ENCODE measurements at regions not wholly inside any gene's neighbourhood (a gene's known extent, or its start where the extent isn't known, plus 50 kb on each side); places are given as distances from the start of the nearest gene placed in this dataset.
"Not testable (repeated sequence)": the region's sequence is repeated elsewhere in the genome, so short reads cannot be mapped to it uniquely, and the experiment has no call there.

- Mint-ChIP-seq H3K27me3 (no peaks in the 10 kb centered on the region), H3K36me3 (no peaks in the 10 kb centered on the region), H3K4me3 (no peak overlapping the region), H3K4me1 (ENCODE audit: low read depth) (no peaks in the 10 kb centered on the region), H3K9me3 (no peaks in the 10 kb centered on the region), H3K27ac (no peak overlapping the region)
- DNase-seq: no peak
- intact Hi-C loops (cut with micrococcal nuclease): no loop called here
- POLR2A ChIA-PET: no interaction called here
- CTCF ChIA-PET: no interaction called here
Observed at GRCh38 chr21:16205527-16205926, 475.7 kb downstream of the USP25 start.

DNA sequence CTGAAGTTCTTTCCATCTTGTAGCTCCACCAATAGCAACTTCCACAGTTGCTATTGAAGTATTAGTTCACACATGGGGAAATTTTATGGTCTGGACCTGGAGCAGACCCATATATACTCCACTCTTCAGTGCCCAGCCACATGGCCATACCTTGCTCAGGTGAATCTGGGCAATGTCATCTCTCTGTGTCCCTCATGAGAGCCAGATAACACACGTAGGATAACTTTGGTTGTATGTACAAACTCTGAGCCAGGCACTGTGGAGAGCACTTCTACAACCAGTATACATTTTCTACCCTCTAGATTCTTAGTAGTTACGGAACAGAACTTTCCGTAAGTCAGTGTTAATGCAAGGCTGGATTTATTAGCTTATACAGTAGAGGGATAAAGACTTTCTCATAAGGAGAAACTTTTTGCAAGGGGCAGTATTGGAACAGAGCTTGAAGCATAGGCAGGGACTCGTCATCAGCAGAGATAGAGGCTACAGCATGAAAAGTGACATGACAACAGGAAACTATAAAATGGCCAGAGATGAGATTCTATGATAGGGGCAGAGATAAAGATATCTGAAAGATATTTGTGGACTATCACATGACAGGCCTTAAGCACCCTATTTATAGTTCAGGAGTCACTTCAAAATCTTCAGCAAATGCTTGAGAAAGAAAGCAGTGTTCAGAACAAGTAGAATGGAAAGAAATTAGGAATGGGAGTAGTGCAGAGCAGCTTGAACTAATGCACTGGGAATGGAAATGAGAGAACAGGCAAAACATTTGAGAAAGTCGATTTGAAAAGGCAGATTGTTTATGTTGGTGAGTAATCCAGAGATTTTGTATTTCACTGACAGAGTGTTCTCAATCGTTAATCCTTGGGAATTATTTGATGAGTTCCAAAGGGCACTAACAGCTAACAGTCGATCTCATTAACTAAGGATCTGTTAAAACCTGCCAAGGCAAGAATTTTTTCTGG lies 481.8 kb downstream of the USP25 start:
- ChIA-PET POLR2A (no interaction called here), CTCF (no interaction called here)
- H3K4me1 Mint-ChIP-seq (ENCODE audit: low read depth): no peaks in the 10 kb centered on the region
- H3K36me3 Mint-ChIP-seq: no peaks in the 10 kb centered on the region
- H3K4me3 Mint-ChIP-seq: no peak overlapping the region
- no peak overlapping the region for H3K27ac Mint-ChIP-seq
- no peak for DNase-seq
- intact Hi-C loops (cut with micrococcal nuclease): no loop called here
- H3K27me3 Mint-ChIP-seq: no peaks in the 10 kb centered on the region
- no peaks in the 10 kb centered on the region for H3K9me3 Mint-ChIP-seq

GRCh38 chr21:16213518-16213917 lies 483.7 kb downstream of the USP25 start:
- intact Hi-C loops (cut with micrococcal nuclease): no loop called here
- DNase-seq: no peak
- H3K9me3 Mint-ChIP-seq: no peaks in the 10 kb centered on the region
- ChIA-PET CTCF (no interaction called here), POLR2A (no interaction called here)
- H3K36me3 Mint-ChIP-seq: no peaks in the 10 kb centered on the region
- H3K27me3 Mint-ChIP-seq: no peaks in the 10 kb centered on the region
- no peak overlapping the region for H3K4me3 Mint-ChIP-seq
- no peak overlapping the region for H3K27ac Mint-ChIP-seq
- H3K4me1 Mint-ChIP-seq (ENCODE audit: low read depth): no peaks in the 10 kb centered on the region

DNA sequence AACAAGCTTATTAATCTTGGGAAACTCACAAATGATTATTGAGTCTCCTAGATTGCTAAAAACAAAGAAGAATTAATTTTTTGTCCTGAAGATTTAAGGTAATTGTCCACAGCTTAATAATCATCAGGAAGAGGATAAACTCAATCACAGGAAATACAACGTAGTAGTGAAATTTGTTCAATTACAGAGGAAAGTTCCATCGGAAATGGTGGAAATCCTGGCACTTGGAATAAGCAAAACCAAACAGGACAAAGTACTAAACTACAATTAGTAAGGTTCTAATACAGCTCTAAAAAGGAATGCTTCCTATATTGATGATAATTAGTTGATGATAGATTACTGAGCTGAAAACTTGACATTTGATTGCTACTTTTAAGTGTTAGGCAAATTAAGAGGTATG lies 485.4 kb downstream of the USP25 start:
- Mint-ChIP-seq H3K4me3 (no peak overlapping the region), H3K36me3 (no peaks in the 10 kb centered on the region), H3K27ac (no peak overlapping the region), H3K9me3 (no peaks in the 10 kb centered on the region), H3K27me3 (no peaks in the 10 kb centered on the region), H3K4me1 (ENCODE audit: low read depth) (no peaks in the 10 kb centered on the region)
- ChIA-PET POLR2A (no interaction called here), CTCF (no interaction called here)
- DNase-seq: no peak
- intact Hi-C loops (cut with micrococcal nuclease): no loop called here

- CTCF ChIA-PET: no interaction called here
- Mint-ChIP-seq H3K36me3 (no peaks in the 10 kb centered on the region), H3K27ac (no peak overlapping the region), H3K4me1 (ENCODE audit: low read depth) (no peaks in the 10 kb centered on the region), H3K27me3 (no peaks in the 10 kb centered on the region), H3K4me3 (no peak overlapping the region), H3K9me3 (no peaks in the 10 kb centered on the region)
- no peak for DNase-seq
- POLR2A ChIA-PET: no interaction called here
- intact Hi-C loops (cut with micrococcal nuclease): no loop called here
Observed at GRCh38 chr21:16215663-16216183, 485.9 kb downstream of the USP25 start.

- Mint-ChIP-seq H3K27ac (no peak overlapping the region), H3K4me3 (no peak overlapping the region), H3K9me3 (no peaks in the 10 kb centered on the region), H3K36me3 (no peaks in the 10 kb centered on the region), H3K27me3 (no peaks in the 10 kb centered on the region), H3K4me1 (ENCODE audit: low read depth) (no peaks in the 10 kb centered on the region)
- ChIA-PET CTCF (no interaction called here), POLR2A (no interaction called here)
- no peak for DNase-seq
- intact Hi-C loops (cut with micrococcal nuclease): no loop called here
Observed at GRCh38 chr21:16216288-16216962, 486.6 kb downstream of the USP25 start.

- Mint-ChIP-seq H3K27ac (no peak overlapping the region), H3K4me3 (no peak overlapping the region), H3K36me3 (no peaks in the 10 kb centered on the region), H3K9me3 (no peaks in the 10 kb centered on the region), H3K27me3 (no peaks in the 10 kb centered on the region), H3K4me1 (ENCODE audit: low read depth) (no peaks in the 10 kb centered on the region)
- ChIA-PET CTCF (no interaction called here), POLR2A (no interaction called here)
- intact Hi-C loops (cut with micrococcal nuclease): no loop called here
- DNase-seq: no peak
Observed at GRCh38 chr21:16218682-16219343, 489.0 kb downstream of the USP25 start.

DNA sequence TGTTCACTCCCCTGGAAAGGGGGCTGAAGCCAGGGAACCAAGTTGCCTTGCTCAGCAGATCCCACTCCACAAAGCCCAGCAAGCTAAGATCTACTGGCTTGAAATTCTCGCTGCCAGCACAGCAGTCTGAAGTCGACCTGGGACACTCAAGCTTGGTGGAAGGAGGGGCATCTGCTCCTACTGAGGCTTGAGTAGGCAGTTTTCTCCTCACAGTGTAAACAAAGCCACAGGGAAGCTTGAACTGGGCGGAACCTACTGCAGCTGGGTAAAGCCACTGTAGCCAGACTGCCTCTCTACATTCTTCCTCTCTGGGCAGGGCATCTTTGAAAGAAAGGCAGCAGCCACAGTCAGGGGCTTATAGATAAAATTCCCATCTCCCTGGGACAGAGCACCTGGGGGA lies 495.0 kb downstream of the USP25 start:
- intact Hi-C loops (cut with micrococcal nuclease); DNase-seq; H3K4me3 Mint-ChIP-seq; POLR2A ChIA-PET; H3K4me1 Mint-ChIP-seq (ENCODE audit: low read depth); CTCF ChIA-PET; H3K27me3 Mint-ChIP-seq; H3K27ac Mint-ChIP-seq; H3K9me3 Mint-ChIP-seq; H3K36me3 Mint-ChIP-seq: not testable (repeated sequence)

DNA sequence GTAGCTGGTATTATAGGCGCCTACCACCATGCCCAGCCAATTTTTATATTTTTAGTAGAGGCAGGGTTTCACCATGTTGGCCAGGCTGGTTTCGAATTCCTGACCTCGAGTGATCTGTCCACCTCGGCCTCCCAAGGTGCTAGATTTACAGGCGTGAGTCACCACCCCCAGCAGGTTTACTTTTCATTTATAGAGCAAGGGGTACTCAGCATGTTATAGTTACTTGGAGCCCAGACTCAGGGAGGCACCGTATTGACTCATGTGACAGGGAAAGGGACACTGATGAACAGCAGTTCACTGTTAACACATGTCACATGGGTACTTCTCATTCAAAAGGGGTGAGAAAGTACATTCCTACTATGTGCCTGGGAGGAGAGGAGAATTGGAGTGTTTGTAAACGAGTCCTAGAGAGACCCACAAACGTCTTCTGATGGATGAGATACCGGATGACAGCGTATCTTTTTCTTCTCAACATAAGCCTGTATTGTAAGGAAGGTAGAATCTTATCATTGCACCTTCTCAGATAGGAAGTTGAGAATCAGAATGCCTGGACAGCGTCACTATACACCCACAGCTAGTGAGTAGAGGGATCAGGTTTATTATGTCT lies 510.0 kb downstream of the USP25 start:
- Mint-ChIP-seq H3K9me3 (no peaks in the 10 kb centered on the region), H3K27me3 (no peaks in the 10 kb centered on the region), H3K36me3 (no peaks in the 10 kb centered on the region), H3K27ac (no peak overlapping the region), H3K4me1 (ENCODE audit: low read depth) (no peaks in the 10 kb centered on the region), H3K4me3 (no peak overlapping the region)
- ChIA-PET CTCF (no interaction called here), POLR2A (no interaction called here)
- DNase-seq: no peak
- intact Hi-C loops (cut with micrococcal nuclease): no loop called here

- Mint-ChIP-seq H3K9me3 (peaks cover under 1% of the 10 kb centered on the region), H3K27ac (no peak overlapping the region), H3K4me1 (ENCODE audit: low read depth) (no peaks in the 10 kb centered on the region), H3K36me3 (no peaks in the 10 kb centered on the region), H3K4me3 (no peak overlapping the region), H3K27me3 (no peaks in the 10 kb centered on the region)
- intact Hi-C loops (cut with micrococcal nuclease): no loop called here
- ChIA-PET POLR2A (no interaction called here), CTCF (interaction anchor here (1.1 kb wide), 1 partner anchor 13 kb away, joined by 4 read pairs; no protein-coding TSS in a partner anchor)
- no peak for DNase-seq
Observed at GRCh38 chr21:16241016-16241415, 511.2 kb downstream of the USP25 start.

DNA sequence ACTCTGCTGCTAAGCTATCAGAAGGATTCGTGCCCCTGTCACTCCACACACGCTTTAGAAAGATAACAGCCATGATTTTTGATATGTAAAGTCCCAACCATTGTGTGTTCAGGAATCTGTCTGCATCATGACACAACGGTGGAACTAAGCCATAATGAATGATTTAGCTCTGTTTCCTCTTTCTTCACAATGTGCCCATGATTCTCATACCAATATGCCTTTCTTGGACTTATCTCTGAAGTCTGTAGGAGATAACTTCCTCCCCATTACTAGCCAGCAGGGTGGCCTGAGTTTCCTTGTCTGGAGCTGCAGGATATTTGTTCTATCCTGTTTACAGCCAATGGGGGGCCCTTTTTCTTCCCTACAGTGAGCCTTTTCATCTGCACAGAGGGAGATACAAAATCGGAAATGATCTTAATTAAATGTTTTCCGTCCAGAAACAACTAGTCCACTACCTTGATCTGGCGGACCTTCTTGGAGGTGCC lies 511.7 kb downstream of the USP25 start:
- no peak for DNase-seq
- Mint-ChIP-seq H3K4me1 (ENCODE audit: low read depth) (no peaks in the 10 kb centered on the region), H3K27me3 (no peaks in the 10 kb centered on the region), H3K4me3 (no peak overlapping the region), H3K36me3 (no peaks in the 10 kb centered on the region), H3K27ac (no peak overlapping the region), H3K9me3 (peaks cover 4% of the 10 kb centered on the region)
- ChIA-PET POLR2A (no interaction called here), CTCF (interaction anchor here (1.1 kb wide), 1 partner anchor 13 kb away, joined by 4 read pairs; no protein-coding TSS in a partner anchor)
- intact Hi-C loops (cut with micrococcal nuclease): no loop called here

DNA sequence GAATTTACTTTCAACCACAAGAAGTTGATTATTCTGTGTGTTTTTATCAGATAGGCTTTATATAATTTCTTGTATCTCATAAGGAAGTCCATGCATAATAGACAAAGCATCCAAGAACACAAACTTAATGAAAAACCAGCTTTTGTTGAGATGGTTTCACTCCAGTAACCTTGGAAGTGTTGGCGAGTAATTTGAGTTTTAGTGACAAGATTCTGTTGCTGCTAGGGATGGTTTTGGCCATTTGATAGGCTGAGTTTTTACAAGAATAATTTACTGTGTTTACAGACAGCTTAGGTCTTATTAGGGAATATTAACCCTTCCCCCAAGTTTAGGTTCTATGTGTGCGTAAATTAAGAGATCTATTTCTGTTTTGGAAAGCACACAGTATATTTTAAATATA lies 513.6 kb downstream of the USP25 start:
- Mint-ChIP-seq H3K9me3 (peaks cover 4% of the 10 kb centered on the region), H3K27me3 (no peaks in the 10 kb centered on the region), H3K4me1 (ENCODE audit: low read depth) (no peaks in the 10 kb centered on the region), H3K4me3 (no peak overlapping the region), H3K36me3 (no peaks in the 10 kb centered on the region), H3K27ac (no peak overlapping the region)
- POLR2A ChIA-PET: no interaction called here
- no peak for DNase-seq
- CTCF ChIA-PET: no interaction called here
- intact Hi-C loops (cut with micrococcal nuclease): no loop called here

All from activated CD4-positive, alpha-beta memory T cell treated with anti-CD3 and anti-CD28 coated beads for 36 hours (primary cell).